ENCODE measurements at regions not wholly inside any gene's neighbourhood (a gene's known extent, or its start where the extent isn't known, plus 50 kb on each side); places are given as distances from the start of the nearest gene placed in this dataset.
"Not testable (repeated sequence)": the region's sequence is repeated elsewhere in the genome, so short reads cannot be mapped to it uniquely, and the experiment has no call there.

GRCh38 chr21:19197950-19198349 is 794.4 kb upstream of the TMPRSS15 start:
- DNase-seq = no peak
- intact Hi-C loops (cut with micrococcal nuclease) = no loop called here
- Mint-ChIP-seq H3K27me3 (no peaks in the 10 kb centered on the region), H3K27ac (no peak overlapping the region), H3K9me3 (peaks cover 1 to 29% (median 8%) of the 10 kb centered on the region in 11 donors), H3K4me3 (no peak overlapping the region), H3K36me3 (no peaks in the 10 kb centered on the region), H3K4me1 (no peaks in the 10 kb centered on the region)
- ChIA-PET POLR2A (no interaction called here), CTCF (no interaction called here)
- ATAC-seq = no peak
- Histone ChIP-seq H3K4me3 (ENCODE audit: low read length) (no peak overlapping the region), H3K4me1 (ENCODE audit: control insufficient read depth in 2 of 2, insufficient read depth in 2 of 2, low read length in 2 of 2) (no peaks in the 10 kb centered on the region), H3K27me3 (ENCODE audit: control insufficient read depth in 2 of 2, insufficient read depth in 2 of 2, low read length in 2 of 2) (no peaks in the 10 kb centered on the region), H3K9me3 (ENCODE audit: control insufficient read depth in 2 of 3, low read length in 3 of 3) (no peaks in the 10 kb centered on the region), H3K36me3 (ENCODE audit: control insufficient read depth in 2 of 3, insufficient read depth in 3 of 3, low read length in 3 of 3) (no peaks in the 10 kb centered on the region), H3K27ac (ENCODE audit: low read depth, low read length) (no peak overlapping the region)

- Mint-ChIP-seq H3K27ac (no peak overlapping the region), H3K4me3 (no peak overlapping the region), H3K9me3 (peaks cover 1 to 36% (median 8%) of the 10 kb centered on the region in 11 donors), H3K27me3 (no peaks in the 10 kb centered on the region), H3K36me3 (no peaks in the 10 kb centered on the region), H3K4me1 (no peaks in the 10 kb centered on the region)
- Histone ChIP-seq H3K27me3 (ENCODE audit: control insufficient read depth in 2 of 2, insufficient read depth in 2 of 2, low read length in 2 of 2) (no peaks in the 10 kb centered on the region), H3K4me3 (ENCODE audit: low read length) (no peak overlapping the region), H3K4me1 (ENCODE audit: control insufficient read depth in 2 of 2, insufficient read depth in 2 of 2, low read length in 2 of 2) (no peaks in the 10 kb centered on the region), H3K9me3 (ENCODE audit: control insufficient read depth in 2 of 3, low read length in 3 of 3) (no peaks in the 10 kb centered on the region), H3K27ac (ENCODE audit: low read depth, low read length) (no peak overlapping the region), H3K36me3 (ENCODE audit: control insufficient read depth in 2 of 3, insufficient read depth in 3 of 3, low read length in 3 of 3) (no peaks in the 10 kb centered on the region)
- no peak for DNase-seq
- intact Hi-C loops (cut with micrococcal nuclease) = no loop called here
- ChIA-PET POLR2A (no interaction called here), CTCF (no interaction called here)
- no peak for ATAC-seq
Measured at GRCh38 chr21:19198801-19199200, 795.2 kb upstream of the TMPRSS15 start.

- Mint-ChIP-seq H3K27ac (no peak overlapping the region), H3K4me1 (no peaks in the 10 kb centered on the region), H3K27me3 (no peaks in the 10 kb centered on the region), H3K36me3 (no peaks in the 10 kb centered on the region), H3K9me3 (peaks cover 0 to 22% (median 3%) of the 10 kb centered on the region in 11 donors), H3K4me3 (no peak overlapping the region)
- H3K27me3 ChIP-seq (ENCODE audit: control insufficient read depth in 2 of 2, insufficient read depth in 2 of 2, low read length in 2 of 2) = no peaks in the 10 kb centered on the region
- ATAC-seq = no peak
- no peaks in the 10 kb centered on the region for H3K9me3 ChIP-seq (ENCODE audit: control insufficient read depth in 2 of 3, low read length in 3 of 3)
- H3K4me1 ChIP-seq (ENCODE audit: control insufficient read depth in 2 of 2, insufficient read depth in 2 of 2, low read length in 2 of 2) = no peaks in the 10 kb centered on the region
- no peak overlapping the region for H3K27ac ChIP-seq (ENCODE audit: low read depth, low read length)
- no peak overlapping the region for H3K4me3 ChIP-seq (ENCODE audit: low read length)
- no peak for DNase-seq
- no peaks in the 10 kb centered on the region for H3K36me3 ChIP-seq (ENCODE audit: control insufficient read depth in 2 of 3, insufficient read depth in 3 of 3, low read length in 3 of 3)
- ChIA-PET POLR2A (no interaction called here), CTCF (no interaction called here)
- intact Hi-C loops (cut with micrococcal nuclease) = no loop called here
Measured at GRCh38 chr21:19218163-19218562, 814.6 kb upstream of the TMPRSS15 start.

- no peaks in the 10 kb centered on the region for H3K27me3 ChIP-seq (ENCODE audit: control insufficient read depth in 2 of 2, insufficient read depth in 2 of 2, low read length in 2 of 2)
- no peak overlapping the region for H3K27ac Mint-ChIP-seq
- ATAC-seq (no peak), DNase-seq (no peak)
- no peaks in the 10 kb centered on the region for H3K9me3 ChIP-seq (ENCODE audit: control insufficient read depth in 2 of 3, low read length in 3 of 3)
- H3K36me3 ChIP-seq (ENCODE audit: control insufficient read depth in 2 of 3, insufficient read depth in 3 of 3, low read length in 3 of 3) = no peaks in the 10 kb centered on the region
- no peak overlapping the region for H3K4me3 ChIP-seq (ENCODE audit: low read length)
- intact Hi-C loops (cut with micrococcal nuclease) = no loop called here
- no peaks in the 10 kb centered on the region for H3K4me1 ChIP-seq (ENCODE audit: control insufficient read depth in 2 of 2, insufficient read depth in 2 of 2, low read length in 2 of 2)
- H3K9me3 Mint-ChIP-seq = peaks cover 0 to 13% (median 5%) of the 10 kb centered on the region in 11 donors
- CTCF ChIA-PET = no interaction called here
- H3K36me3 Mint-ChIP-seq = no peaks in the 10 kb centered on the region
- H3K27me3 Mint-ChIP-seq = no peaks in the 10 kb centered on the region
- no peak overlapping the region for H3K4me3 Mint-ChIP-seq
- POLR2A ChIA-PET = no interaction called here
- no peak overlapping the region for H3K27ac ChIP-seq (ENCODE audit: low read depth, low read length)
- no peaks in the 10 kb centered on the region for H3K4me1 Mint-ChIP-seq
Measured at GRCh38 chr21:19224090-19224489, 820.5 kb upstream of the TMPRSS15 start.

GRCh38 chr21:19228226-19228625 is 824.6 kb upstream of the TMPRSS15 start:
- ChIA-PET POLR2A (no interaction called here), CTCF (no interaction called here)
- DNase-seq (no peak), ATAC-seq (no peak)
- H3K27ac ChIP-seq (ENCODE audit: low read depth, low read length) = no peak overlapping the region
- H3K27ac Mint-ChIP-seq = no peak overlapping the region
- H3K9me3 Mint-ChIP-seq = peaks cover 0 to 16% (median 3%) of the 10 kb centered on the region in 11 donors
- no peaks in the 10 kb centered on the region for H3K4me1 ChIP-seq (ENCODE audit: control insufficient read depth in 2 of 2, insufficient read depth in 2 of 2, low read length in 2 of 2)
- H3K36me3 Mint-ChIP-seq = no peaks in the 10 kb centered on the region
- no peak overlapping the region for H3K4me3 Mint-ChIP-seq
- no peaks in the 10 kb centered on the region for H3K27me3 Mint-ChIP-seq
- no peaks in the 10 kb centered on the region for H3K4me1 Mint-ChIP-seq
- intact Hi-C loops (cut with micrococcal nuclease) = no loop called here
- H3K9me3 ChIP-seq (ENCODE audit: control insufficient read depth in 2 of 3, low read length in 3 of 3) = no peaks in the 10 kb centered on the region
- no peaks in the 10 kb centered on the region for H3K36me3 ChIP-seq (ENCODE audit: control insufficient read depth in 2 of 3, insufficient read depth in 3 of 3, low read length in 3 of 3)
- H3K27me3 ChIP-seq (ENCODE audit: control insufficient read depth in 2 of 2, insufficient read depth in 2 of 2, low read length in 2 of 2) = no peaks in the 10 kb centered on the region
- H3K4me3 ChIP-seq (ENCODE audit: low read length) = no peak overlapping the region

GRCh38 chr21:19233841-19234240 is 830.3 kb upstream of the TMPRSS15 start:
- H3K4me1 ChIP-seq (ENCODE audit: control insufficient read depth in 2 of 2, insufficient read depth in 2 of 2, low read length in 2 of 2); ATAC-seq; POLR2A ChIA-PET; H3K36me3 ChIP-seq (ENCODE audit: control insufficient read depth in 2 of 3, insufficient read depth in 3 of 3, low read length in 3 of 3); H3K27ac ChIP-seq (ENCODE audit: low read depth, low read length); H3K27me3 Mint-ChIP-seq; H3K27me3 ChIP-seq (ENCODE audit: control insufficient read depth in 2 of 2, insufficient read depth in 2 of 2, low read length in 2 of 2); DNase-seq; H3K4me3 Mint-ChIP-seq; CTCF ChIA-PET; H3K4me3 ChIP-seq (ENCODE audit: low read length); H3K4me1 Mint-ChIP-seq; H3K27ac Mint-ChIP-seq; intact Hi-C loops (cut with micrococcal nuclease); H3K36me3 Mint-ChIP-seq; H3K9me3 ChIP-seq (ENCODE audit: control insufficient read depth in 2 of 3, low read length in 3 of 3): not testable (repeated sequence)
- H3K9me3 Mint-ChIP-seq = peaks cover 0 to 30% (median 5%) of the 10 kb centered on the region in 11 donors

- no peak overlapping the region for H3K27ac ChIP-seq (ENCODE audit: low read depth, low read length)
- ChIA-PET CTCF (no interaction called here), POLR2A (no interaction called here)
- H3K4me1 ChIP-seq (ENCODE audit: control insufficient read depth in 2 of 2, insufficient read depth in 2 of 2, low read length in 2 of 2) = no peaks in the 10 kb centered on the region
- H3K36me3 ChIP-seq (ENCODE audit: control insufficient read depth in 2 of 3, insufficient read depth in 3 of 3, low read length in 3 of 3) = no peaks in the 10 kb centered on the region
- Mint-ChIP-seq H3K9me3 (peaks cover 0 to 30% (median 3%) of the 10 kb centered on the region in 11 donors), H3K4me3 (no peak overlapping the region), H3K27me3 (no peaks in the 10 kb centered on the region), H3K36me3 (no peaks in the 10 kb centered on the region), H3K27ac (no peak overlapping the region), H3K4me1 (no peaks in the 10 kb centered on the region)
- no peak overlapping the region for H3K4me3 ChIP-seq (ENCODE audit: low read length)
- intact Hi-C loops (cut with micrococcal nuclease) = no loop called here
- H3K9me3 ChIP-seq (ENCODE audit: control insufficient read depth in 2 of 3, low read length in 3 of 3) = no peaks in the 10 kb centered on the region
- ATAC-seq (no peak), DNase-seq (no peak)
- no peaks in the 10 kb centered on the region for H3K27me3 ChIP-seq (ENCODE audit: control insufficient read depth in 2 of 2, insufficient read depth in 2 of 2, low read length in 2 of 2)
Measured at GRCh38 chr21:19236209-19236608, 832.6 kb upstream of the TMPRSS15 start.
